ENCODE measurements at regions not wholly inside any gene's neighbourhood (a gene's known extent, or its start where the extent isn't known, plus 50 kb on each side); places are given as distances from the start of the nearest gene placed in this dataset.

DNA sequence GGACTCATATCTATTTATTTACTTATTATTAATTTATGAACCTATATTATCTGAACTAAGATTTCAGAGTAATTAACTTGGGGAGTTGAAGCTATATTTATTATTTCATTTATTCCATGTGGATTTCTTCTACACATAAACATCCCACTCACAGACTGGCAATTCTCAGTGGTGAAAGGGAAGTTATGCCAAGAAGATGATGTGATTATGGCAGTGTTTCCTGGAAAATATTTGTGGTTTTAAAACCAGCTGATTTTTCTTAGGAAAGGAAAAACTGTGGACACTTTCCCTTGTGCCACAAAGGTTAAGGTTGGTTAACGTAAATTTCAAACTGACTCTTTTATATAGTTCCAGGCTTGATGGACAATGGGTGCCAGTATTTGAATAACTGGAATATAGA, 513.1 kb downstream of the SLITRK6 start:
- Histone ChIP-seq H4K20me1 (replicated peaks; ENCODE audit: insufficient read depth) (no peaks in the 10 kb centered on the region), H3K4me1 (ENCODE audit: insufficient read depth) (0 out of 2 replicates have a peak, but pooled peaks cover 12% of the 10 kb centered on the region), H3K27me3 (ENCODE audit: insufficient read depth) (no peaks in the 10 kb centered on the region), H3K36me3 (ENCODE audit: insufficient read depth) (no peaks in the 10 kb centered on the region), H3K27ac (ENCODE audit: low read depth) (no peak overlapping the region), H3K9me2 (ENCODE audit: insufficient read depth) (no peaks in the 10 kb centered on the region), H2AFZ (no peak overlapping the region), H3K79me2 (replicated peaks; ENCODE audit: insufficient read depth) (no peaks in the 10 kb centered on the region), H3K4me2 (no peak overlapping the region), H3F3A (replicated peaks; ENCODE audit: low read depth) (no peaks in the 10 kb centered on the region), H3K4me3 (no peak overlapping the region)
- ATAC-seq (no peak), DNase-seq (ENCODE audit: low spot score) (no peak)
- Mint-ChIP-seq H3K9me3 (no peaks in the 10 kb centered on the region), H3K36me3 (ENCODE audit: low read depth) (no peaks in the 10 kb centered on the region), H3K27me3 (ENCODE audit: insufficient read depth, low read depth, poor library complexity) (no peaks in the 10 kb centered on the region), H3K4me3 (no peak overlapping the region), H3K27ac (no peak overlapping the region), H3K4me1 (peaks cover 11% of the 10 kb centered on the region)
- TF ChIP-seq NANOG (IDR thresholded peaks at IDR 0.05; ENCODE audit: borderline replicate concordance) = no peak
- TF ChIP-seq POLR2AphosphoS5 (IDR thresholded peaks at IDR 0.05; ENCODE audit: low read depth) = no peak
- no peak for TF ChIP-seq ZNF331 (CRISPR knock-in tag; IDR thresholded peaks at IDR 0.05; ENCODE audit: low read depth)
- no peak for TF ChIP-seq CTCF (conservative IDR thresholded peaks at IDR 0.05; ENCODE audit: low read depth in 2 of 2)
- TF ChIP-seq EZH2phosphoT487 (IDR thresholded peaks at IDR 0.05; ENCODE audit: unreplicated experiment) = no peak
- TF ChIP-seq CREB1 (CRISPR knock-in tag; IDR thresholded peaks at IDR 0.05; ENCODE audit: low read depth) = no peak
- TF ChIP-seq EZH2 (IDR thresholded peaks at IDR 0.05; ENCODE audit: low read depth, unreplicated experiment) = no peak
- no peak for TF ChIP-seq ZNF462 (CRISPR knock-in tag; IDR thresholded peaks at IDR 0.05)
- no peak for TF ChIP-seq REST (IDR thresholded peaks at IDR 0.05; ENCODE audit: unreplicated experiment)
